ENCODE measurements at regions not wholly inside any gene's neighbourhood (a gene's known extent, or its start where the extent isn't known, plus 50 kb on each side); places are given as distances from the start of the nearest gene placed in this dataset.

- H3K27ac Mint-ChIP-seq = no peak overlapping the region
- TF ChIP-seq CTCF (IDR thresholded peaks at IDR 0.05) = no peak
- no peaks in the 10 kb centered on the region for H3K27me3 Mint-ChIP-seq
- H3K4me3 Mint-ChIP-seq = no peak overlapping the region
- H3K36me3 Mint-ChIP-seq (ENCODE audit: low read depth) = no peaks in the 10 kb centered on the region
- ChIA-PET CTCF (no interaction called here), POLR2A (no interaction called here)
- DNase-seq (no peak), ATAC-seq (ENCODE audit: low read depth) (no peak)
- no peaks in the 10 kb centered on the region for H3K4me1 Mint-ChIP-seq
- intact Hi-C loops (cut with micrococcal nuclease) = no loop called here
- H3K9me3 Mint-ChIP-seq = no peaks in the 10 kb centered on the region
Measured at GRCh38 chr13:97700306-97700848, 253.1 kb upstream of the IPO5 start.

GRCh38 chr13:97702614-97703013, 250.9 kb upstream of the IPO5 start:
- Mint-ChIP-seq H3K36me3 (ENCODE audit: low read depth) (no peaks in the 10 kb centered on the region), H3K4me1 (no peaks in the 10 kb centered on the region), H3K27ac (no peak overlapping the region), H3K9me3 (no peaks in the 10 kb centered on the region), H3K4me3 (no peak overlapping the region), H3K27me3 (no peaks in the 10 kb centered on the region)
- ATAC-seq (ENCODE audit: low read depth) (no peak), DNase-seq (no peak)
- intact Hi-C loops (cut with micrococcal nuclease) = no loop called here
- ChIA-PET POLR2A (no interaction called here), CTCF (no interaction called here)
- TF ChIP-seq CTCF (IDR thresholded peaks at IDR 0.05) = no peak

GRCh38 chr13:97710797-97711196, 242.7 kb upstream of the IPO5 start:
- POLR2A ChIA-PET = no interaction called here
- intact Hi-C loops (cut with micrococcal nuclease) = no loop called here

GRCh38 chr13:97712770-97713169, 240.7 kb upstream of the IPO5 start:
- Mint-ChIP-seq H3K4me3 (no peak overlapping the region), H3K36me3 (ENCODE audit: low read depth) (no peaks in the 10 kb centered on the region), H3K27ac (no peak overlapping the region), H3K9me3 (peaks cover 8% of the 10 kb centered on the region), H3K27me3 (no peaks in the 10 kb centered on the region), H3K4me1 (no peaks in the 10 kb centered on the region)
- intact Hi-C loops (cut with micrococcal nuclease) = no loop called here
- DNase-seq = no peak
- ChIA-PET POLR2A (no interaction called here), CTCF (no interaction called here)
- no peak for ATAC-seq (ENCODE audit: low read depth)
- no peak for TF ChIP-seq CTCF (IDR thresholded peaks at IDR 0.05)

More at GRCh38 chr13:97710797-97711196, 242.7 kb upstream of the IPO5 start:
- no peak for TF ChIP-seq CTCF (IDR thresholded peaks at IDR 0.05)
- Mint-ChIP-seq H3K27me3 (no peaks in the 10 kb centered on the region), H3K4me1 (no peaks in the 10 kb centered on the region), H3K9me3 (peaks cover 8% of the 10 kb centered on the region), H3K36me3 (ENCODE audit: low read depth) (no peaks in the 10 kb centered on the region), H3K27ac (no peak overlapping the region), H3K4me3 (no peak overlapping the region)
- CTCF ChIA-PET = no interaction called here
- DNase-seq = no peak
- ATAC-seq (ENCODE audit: low read depth) = no peak

GRCh38 chr13:97715763-97716162, 237.7 kb upstream of the IPO5 start:
- H3K27me3 Mint-ChIP-seq = no peaks in the 10 kb centered on the region
- no peak overlapping the region for H3K27ac Mint-ChIP-seq
- H3K4me3 Mint-ChIP-seq = no peak overlapping the region
- ATAC-seq (ENCODE audit: low read depth) = no peak
- no peaks in the 10 kb centered on the region for H3K36me3 Mint-ChIP-seq (ENCODE audit: low read depth)
- no peaks in the 10 kb centered on the region for H3K4me1 Mint-ChIP-seq
- intact Hi-C loops (cut with micrococcal nuclease) = no loop called here
- no peak for DNase-seq
- POLR2A ChIA-PET = no interaction called here
- peaks cover 8% of the 10 kb centered on the region for H3K9me3 Mint-ChIP-seq
- CTCF ChIA-PET = no interaction called here
- TF ChIP-seq CTCF (IDR thresholded peaks at IDR 0.05) = no peak

Measured in activated B cell treated with CpG ODN at 0.5 μM for 24 hours (primary cell).